IPS-18a (cell line): ENCODE measurements at regions not wholly inside any gene's neighbourhood (a gene's known extent, or its start where the extent isn't known, plus 50 kb on each side); places are given as distances from the start of the nearest gene placed in this dataset.

ENCODE experiments used
- H3K27ac ChIP-seq: one replicate; pipeline ENCODE4 v1.5.1; 2013; ENCODE audit warnings: low read length
- H3K27me3 ChIP-seq: one replicate; pipeline ENCODE4 v1.6.1; 2013; ENCODE audit warnings: mild to moderate bottlenecking, low read length; ENCODE audit not compliant: control insufficient read depth, insufficient read depth
- H3K36me3 ChIP-seq: one replicate; pipeline ENCODE4 v1.6.1; 2013; ENCODE audit warnings: low read depth, low read length; ENCODE audit not compliant: control insufficient read depth
- H3K4me1 ChIP-seq: one replicate; pipeline ENCODE4 v1.6.1; 2013; ENCODE audit warnings: low read depth, low read length; ENCODE audit not compliant: control insufficient read depth
- H3K4me3 ChIP-seq: one replicate; pipeline ENCODE4 v1.5.1; 2013; ENCODE audit warnings: low read length
- H3K9ac ChIP-seq: one replicate; pipeline ENCODE4 v1.6.1; 2013; ENCODE audit warnings: mild to moderate bottlenecking, low read length, moderate library complexity
- H3K9me3 ChIP-seq: one replicate; pipeline ENCODE4 v1.6.1; 2013; ENCODE audit warnings: low read depth, low read length; ENCODE audit not compliant: control insufficient read depth

DNA sequence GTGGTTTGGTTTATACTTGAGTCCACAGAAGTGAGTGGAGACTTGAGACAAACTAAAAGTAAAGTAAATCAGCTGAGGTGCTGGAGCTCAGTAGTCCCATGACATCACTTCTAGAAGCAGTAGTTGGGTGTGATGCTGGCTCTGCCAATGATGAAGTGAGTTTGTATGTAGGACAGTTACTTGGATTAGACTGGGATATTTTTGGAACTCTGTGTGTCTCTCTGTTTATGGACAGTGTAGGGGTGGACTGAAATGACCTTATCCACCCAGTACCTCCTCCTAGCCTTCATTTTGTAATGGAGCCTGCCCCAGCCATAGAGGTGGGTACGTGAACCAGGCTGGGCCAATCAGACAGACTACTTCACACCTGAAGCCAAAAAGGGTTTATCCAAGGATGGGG, 52.2 kb downstream of the POLR1D start:
- Histone ChIP-seq H3K9ac (no peak overlapping the region), H3K36me3 (no peaks in the 10 kb centered on the region), H3K9me3 (no peaks in the 10 kb centered on the region), H3K27ac (no peak overlapping the region), H3K4me3 (no peak overlapping the region), H3K27me3 (no peaks in the 10 kb centered on the region), H3K4me1 (peaks cover 3% of the 10 kb centered on the region)

DNA sequence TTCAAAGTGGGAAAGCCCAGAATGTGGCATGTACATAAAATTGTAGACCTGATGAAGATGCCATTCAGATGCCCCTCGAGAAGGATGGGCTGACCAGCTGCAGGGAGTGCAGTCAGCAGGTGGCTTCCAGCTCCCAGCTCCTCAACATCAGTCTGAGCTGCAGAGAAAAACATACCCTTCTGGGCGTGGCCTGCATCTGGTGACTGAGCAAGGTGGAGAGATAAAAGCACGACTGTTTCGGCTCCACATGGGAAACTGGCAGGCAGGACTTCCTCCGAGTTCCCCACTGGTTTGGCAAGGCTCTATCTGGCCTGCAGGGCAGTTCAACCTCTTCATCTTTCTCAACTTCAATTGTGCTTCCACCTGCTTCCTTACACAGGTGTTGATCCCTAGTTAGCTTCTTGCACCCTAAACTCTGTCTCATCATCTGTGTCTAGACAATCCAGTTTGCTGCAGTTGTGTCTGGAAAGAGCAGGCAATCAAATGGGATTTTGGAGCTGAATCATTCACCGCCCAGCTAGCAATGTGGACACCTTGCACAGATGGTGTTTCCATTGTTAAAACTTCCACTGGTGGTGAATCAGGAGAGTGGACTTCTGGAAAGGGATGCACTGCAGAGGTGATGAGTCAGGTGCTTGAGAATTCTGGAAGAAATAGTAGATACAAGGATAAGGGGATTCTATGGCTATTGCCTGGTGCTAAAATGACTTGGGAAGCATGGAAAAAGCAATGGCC, 56.8 kb downstream of the POLR1D start:
- Histone ChIP-seq H3K27ac (no peak overlapping the region), H3K4me3 (no peak overlapping the region), H3K36me3 (no peaks in the 10 kb centered on the region), H3K27me3 (no peaks in the 10 kb centered on the region), H3K9ac (no peak overlapping the region), H3K9me3 (no peaks in the 10 kb centered on the region), H3K4me1 (peaks cover 3% of the 10 kb centered on the region)

DNA sequence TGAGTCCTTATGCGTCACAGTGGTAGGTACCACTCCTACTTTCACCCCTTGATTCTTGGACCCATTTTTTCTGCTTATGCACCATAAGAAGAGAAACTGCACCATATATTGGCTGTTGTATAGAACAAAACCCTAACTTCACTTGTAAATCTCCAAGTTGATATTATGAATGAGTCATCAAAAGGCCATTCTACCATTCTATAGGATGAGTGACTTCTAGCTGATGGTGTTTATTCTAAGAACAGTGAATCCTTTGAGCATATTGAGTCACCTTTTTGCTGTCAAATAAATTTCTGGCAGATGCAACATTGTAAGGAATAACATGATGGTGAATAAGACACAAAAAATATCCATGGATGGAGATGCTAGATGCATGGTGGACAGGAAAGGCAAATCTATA, 57.7 kb downstream of the POLR1D start:
- H3K4me3 ChIP-seq: no peak overlapping the region
- no peaks in the 10 kb centered on the region for H3K36me3 ChIP-seq
- H3K9ac ChIP-seq: no peak overlapping the region
- H3K27me3 ChIP-seq: no peaks in the 10 kb centered on the region
- H3K4me1 ChIP-seq: peaks cover 3% of the 10 kb centered on the region
- no peaks in the 10 kb centered on the region for H3K9me3 ChIP-seq
- no peak overlapping the region for H3K27ac ChIP-seq

DNA sequence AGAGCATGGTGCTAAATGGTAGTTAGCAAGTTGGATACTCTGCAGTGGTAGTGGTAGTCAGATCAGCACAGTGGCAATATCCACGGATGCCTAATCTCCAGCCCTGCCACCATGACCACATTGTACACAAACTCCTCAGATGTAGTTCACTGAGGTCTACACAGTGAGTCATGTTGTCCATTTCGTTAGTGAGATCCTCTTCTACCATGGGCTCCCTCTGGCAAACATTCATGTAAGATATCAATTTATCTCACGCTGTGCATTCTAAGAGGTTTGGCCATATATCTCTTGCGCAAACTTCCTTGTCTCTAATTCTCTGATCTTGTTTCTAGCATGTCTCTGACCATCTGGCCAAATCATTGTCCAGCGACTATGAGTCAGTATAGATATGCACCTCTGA, 58.2 kb downstream of the POLR1D start:
- Histone ChIP-seq H3K36me3 (no peaks in the 10 kb centered on the region), H3K27me3 (no peaks in the 10 kb centered on the region), H3K27ac (no peak overlapping the region), H3K9ac (no peak overlapping the region), H3K4me3 (no peak overlapping the region), H3K9me3 (no peaks in the 10 kb centered on the region), H3K4me1 (peaks cover 3% of the 10 kb centered on the region)

DNA sequence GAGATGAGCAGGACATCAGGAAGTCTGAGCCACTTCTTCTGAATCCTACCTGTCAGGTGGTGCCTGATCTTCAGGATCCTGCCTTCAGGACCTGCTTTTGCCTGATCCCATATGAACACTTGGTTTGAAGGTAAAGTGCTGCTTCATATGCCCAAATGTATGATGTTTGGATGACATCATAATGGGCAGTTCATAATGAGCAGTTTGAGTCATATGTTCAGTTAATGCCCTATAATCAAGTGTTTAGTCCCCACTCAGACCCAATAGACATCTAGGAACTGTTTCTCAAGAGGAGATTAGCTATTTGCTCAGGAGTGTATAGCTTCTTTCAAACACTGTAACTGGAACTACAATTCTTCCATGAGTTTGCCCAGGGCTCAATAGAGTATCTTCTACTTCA, 58.8 kb downstream of the POLR1D start:
- Histone ChIP-seq H3K4me1 (no peaks in the 10 kb centered on the region), H3K36me3 (no peaks in the 10 kb centered on the region), H3K4me3 (no peak overlapping the region), H3K27me3 (no peaks in the 10 kb centered on the region), H3K9me3 (no peaks in the 10 kb centered on the region), H3K27ac (no peak overlapping the region), H3K9ac (no peak overlapping the region)

DNA sequence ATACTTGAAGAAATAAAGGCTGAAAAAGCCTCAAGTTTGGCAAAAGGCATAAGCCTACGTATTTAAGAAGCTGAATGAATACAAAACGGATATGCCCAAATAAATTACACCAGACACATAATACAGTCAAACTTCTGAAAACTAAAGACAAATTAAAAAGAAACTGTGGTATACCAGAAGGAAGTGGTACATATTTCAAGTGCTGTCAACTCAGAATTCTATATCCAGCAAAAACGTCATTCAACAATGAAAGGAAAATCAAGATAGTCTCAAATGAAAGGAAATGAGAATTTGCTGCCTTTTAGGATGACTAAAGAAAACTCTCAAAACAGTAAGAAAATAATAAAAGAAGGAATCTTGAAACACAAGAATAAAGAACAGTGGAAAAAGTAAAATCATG, 69.5 kb downstream of the POLR1D start:
- H3K9ac ChIP-seq: no peak overlapping the region
- H3K4me1 ChIP-seq: no peaks in the 10 kb centered on the region
- no peaks in the 10 kb centered on the region for H3K27me3 ChIP-seq
- H3K27ac ChIP-seq: no peak overlapping the region
- H3K9me3 ChIP-seq: no peaks in the 10 kb centered on the region
- H3K4me3 ChIP-seq: no peak overlapping the region
- H3K36me3 ChIP-seq: no peaks in the 10 kb centered on the region

DNA sequence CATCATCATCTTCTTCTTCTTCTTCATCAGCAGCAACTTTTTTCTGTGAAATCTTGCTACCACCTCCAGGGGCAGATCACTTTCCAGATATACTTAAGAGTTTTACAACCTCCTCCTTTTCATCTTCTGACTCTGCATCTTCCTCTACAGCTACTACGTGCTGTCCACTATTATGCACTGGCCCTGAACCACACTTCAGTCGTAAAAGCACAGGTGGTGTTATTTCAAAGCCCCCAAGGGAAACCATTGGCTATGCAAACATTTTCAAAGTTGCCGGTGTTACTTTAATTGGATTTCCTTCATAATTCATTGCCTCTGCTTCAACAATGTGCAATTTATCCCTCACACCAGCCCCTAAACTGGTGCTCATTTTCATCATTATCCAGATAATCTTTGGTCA, 75.0 kb downstream of the POLR1D start:
- Histone ChIP-seq H3K4me1 (no peaks in the 10 kb centered on the region), H3K27me3 (no peaks in the 10 kb centered on the region), H3K9me3 (no peaks in the 10 kb centered on the region), H3K9ac (no peak overlapping the region), H3K27ac (no peak overlapping the region), H3K36me3 (no peaks in the 10 kb centered on the region), H3K4me3 (no peak overlapping the region)

DNA sequence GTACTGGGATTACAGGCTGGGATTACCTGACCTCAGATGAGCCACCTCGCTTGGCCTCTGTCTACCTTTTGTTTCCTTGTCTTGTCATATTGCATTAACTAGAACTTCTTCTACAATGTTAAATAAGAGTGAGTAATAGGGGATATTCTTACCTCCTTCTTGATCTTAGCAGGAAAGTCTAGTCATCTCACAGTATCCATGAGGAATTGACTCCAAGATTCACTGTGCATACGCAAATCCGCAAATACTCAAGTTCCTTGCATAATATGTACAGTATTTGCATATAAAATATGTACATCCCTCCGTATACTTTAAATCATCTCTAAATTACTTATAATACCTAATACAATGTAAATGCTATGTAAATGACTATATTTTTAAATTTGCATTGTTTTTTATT, 78.3 kb downstream of the POLR1D start:
- Histone ChIP-seq H3K4me3 (no peak overlapping the region), H3K36me3 (no peaks in the 10 kb centered on the region)

DNA sequence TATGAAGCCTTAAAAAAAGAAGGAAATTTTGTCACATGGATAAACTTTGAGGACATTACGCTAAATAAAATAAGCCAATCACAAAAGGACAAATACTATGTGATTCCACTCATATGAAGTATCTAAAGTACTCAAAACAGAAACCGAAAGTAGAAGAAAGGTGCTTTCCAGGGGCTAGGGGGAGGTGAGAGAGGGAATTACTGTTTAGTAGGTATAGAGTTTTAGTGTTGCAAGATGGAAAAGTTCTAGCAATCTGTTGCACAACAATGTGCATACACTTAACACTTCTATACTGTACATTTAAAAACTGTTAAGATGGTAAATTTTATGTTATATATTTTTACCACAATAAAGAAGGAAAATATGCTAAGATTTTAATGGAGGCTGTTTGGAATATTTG, 83.0 kb downstream of the POLR1D start:
- Histone ChIP-seq H3K27me3 (no peaks in the 10 kb centered on the region), H3K4me1 (peaks cover 13% of the 10 kb centered on the region), H3K27ac (no peak overlapping the region), H3K4me3 (no peak overlapping the region), H3K9me3 (no peaks in the 10 kb centered on the region), H3K9ac (no peak overlapping the region), H3K36me3 (no peaks in the 10 kb centered on the region)

More for the DNA sequence above, 78.3 kb downstream of the POLR1D start:
- no peak overlapping the region for H3K27ac ChIP-seq
- H3K4me1 ChIP-seq: no peaks in the 10 kb centered on the region
- no peak overlapping the region for H3K9ac ChIP-seq
- no peaks in the 10 kb centered on the region for H3K9me3 ChIP-seq
- no peaks in the 10 kb centered on the region for H3K27me3 ChIP-seq

DNA sequence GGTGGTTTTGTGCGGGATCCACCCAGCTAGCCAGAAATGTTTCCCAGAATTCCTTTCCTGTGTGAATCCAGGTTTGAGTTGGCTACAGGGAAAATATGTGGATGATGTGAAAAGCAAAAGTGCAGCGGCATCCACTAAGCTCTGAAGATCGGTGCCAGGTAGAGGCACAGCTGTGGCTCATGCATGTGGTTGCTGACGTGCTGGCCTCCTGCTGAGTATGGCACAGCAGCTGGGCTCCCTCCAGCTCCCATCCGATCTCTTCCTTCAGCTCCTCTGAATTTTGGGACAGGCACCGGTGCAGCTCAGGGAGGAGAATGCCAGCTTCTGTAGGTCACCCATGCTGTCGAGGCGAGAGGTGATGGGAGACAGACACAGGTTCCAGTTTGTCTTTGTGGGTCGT, 84.0 kb upstream of the GSX1 start:
- H3K27me3 ChIP-seq: no peaks in the 10 kb centered on the region
- no peaks in the 10 kb centered on the region for H3K36me3 ChIP-seq
- peaks cover 16% of the 10 kb centered on the region for H3K4me1 ChIP-seq
- H3K27ac ChIP-seq: no peak overlapping the region
- H3K4me3 ChIP-seq: no peak overlapping the region
- H3K9ac ChIP-seq: no peak overlapping the region
- H3K9me3 ChIP-seq: no peaks in the 10 kb centered on the region

DNA sequence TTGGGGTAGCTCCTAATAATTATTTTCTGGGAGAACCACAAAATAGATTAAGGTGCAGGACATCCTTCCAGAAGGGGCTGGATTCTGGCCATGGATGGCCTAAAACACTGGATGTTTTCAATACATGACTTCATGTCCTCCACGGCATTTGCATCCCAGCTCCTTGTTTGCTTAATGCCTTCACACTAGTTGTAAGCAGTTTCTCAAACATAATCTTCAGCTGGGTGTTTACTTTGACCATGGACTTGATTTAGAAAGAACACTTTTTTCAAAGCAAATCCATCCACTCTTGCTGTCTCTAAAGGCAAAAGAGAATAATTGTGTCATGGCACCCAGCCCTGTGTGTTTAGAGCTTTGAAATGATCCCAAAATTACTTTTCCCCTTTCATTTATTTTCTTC, 82.5 kb upstream of the GSX1 start:
- H3K9ac ChIP-seq: no peak overlapping the region
- peaks cover 16% of the 10 kb centered on the region for H3K4me1 ChIP-seq
- H3K27me3 ChIP-seq: no peaks in the 10 kb centered on the region
- no peaks in the 10 kb centered on the region for H3K9me3 ChIP-seq
- no peak overlapping the region for H3K4me3 ChIP-seq
- no peak overlapping the region for H3K27ac ChIP-seq
- no peaks in the 10 kb centered on the region for H3K36me3 ChIP-seq

DNA sequence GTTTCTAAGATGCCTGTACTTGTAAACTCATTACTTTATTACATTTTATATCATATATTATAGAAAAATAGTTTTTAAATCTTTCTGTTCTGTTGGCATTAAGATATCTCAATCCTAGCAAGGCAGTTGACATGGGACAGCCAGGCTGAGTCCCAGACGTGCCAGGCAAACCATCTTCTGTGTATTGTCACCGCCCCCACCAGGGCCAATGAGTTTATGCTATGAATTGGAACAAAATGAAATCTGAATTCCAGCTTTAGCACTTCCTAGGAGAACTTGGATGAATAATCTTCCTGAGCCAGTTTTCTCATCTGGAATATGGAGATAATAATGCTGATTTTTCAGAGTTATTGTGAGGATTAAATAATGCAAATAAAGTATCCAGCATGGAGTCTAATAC, 79.9 kb upstream of the GSX1 start:
- Histone ChIP-seq H3K4me1 (peaks cover 16% of the 10 kb centered on the region), H3K4me3 (no peak overlapping the region), H3K27me3 (no peaks in the 10 kb centered on the region), H3K36me3 (no peaks in the 10 kb centered on the region), H3K27ac (no peak overlapping the region), H3K9ac (no peak overlapping the region), H3K9me3 (no peaks in the 10 kb centered on the region)
